ENCODE measurements at regions not wholly inside any gene's neighbourhood (a gene's known extent, or its start where the extent isn't known, plus 50 kb on each side); places are given as distances from the start of the nearest gene placed in this dataset.

DNA sequence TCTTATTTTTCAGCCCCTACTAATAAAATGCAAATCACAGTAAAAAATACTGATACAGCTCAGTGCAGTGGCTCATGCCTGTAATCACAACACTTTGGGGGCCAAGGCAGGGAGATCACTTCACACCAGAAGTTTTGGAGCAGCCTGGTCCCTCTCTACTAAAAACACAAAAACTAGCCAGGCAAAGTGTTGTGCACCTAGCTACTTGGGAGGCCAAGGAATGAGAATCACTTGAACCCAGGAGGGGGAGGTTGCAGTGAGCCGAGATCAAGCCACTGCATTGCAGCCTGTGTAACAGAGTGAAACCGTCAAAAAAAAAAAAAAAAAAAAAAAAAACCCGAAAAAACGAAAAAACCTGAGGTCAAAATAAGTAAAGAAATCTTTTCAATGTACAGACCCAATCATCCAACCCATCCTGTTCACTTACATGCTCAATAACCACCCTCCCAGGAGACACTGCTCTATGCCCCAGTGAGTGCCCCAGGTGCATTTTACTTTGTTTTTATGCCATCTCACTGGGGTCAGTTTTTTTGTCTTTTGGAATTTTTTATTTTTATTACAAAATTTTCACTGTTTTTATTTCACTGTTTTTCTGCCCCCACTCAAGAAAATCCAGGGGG, 107.0 kb downstream of the ZNF486 start:
- TF ChIP-seq TAF1 (IDR thresholded peaks at IDR 0.05; ENCODE audit: borderline replicate concordance, insufficient read depth, low read length) (no peak), POLR2AphosphoS5 (IDR thresholded peaks at IDR 0.05; ENCODE audit: low read depth, low read length) (no peak)

Data from PFSK-1 (cell line).